ENCODE measurements at regions not wholly inside any gene's neighbourhood (a gene's known extent, or its start where the extent isn't known, plus 50 kb on each side); places are given as distances from the start of the nearest gene placed in this dataset.

- Histone ChIP-seq H3K9me3 (no peaks in the 10 kb centered on the region), H3K36me3 (replicated peaks in 1 of 2; ENCODE audit: insufficient read depth in 1 of 2, low read depth in 2 of 2) (no peaks in the 10 kb centered on the region), H3K27ac (no peak overlapping the region), H3K27me3 (no peaks in the 10 kb centered on the region), H3K4me3 (no peak overlapping the region), H3K4me1 (no peaks in the 10 kb centered on the region)
- intact Hi-C loops (cut with DNase I) = no loop called here
- 66 to 75% methylated on average over 1 of the region's 1 CpG for whole genome bisulfite sequencing, 2 donors
- TF ChIP-seq CTCF (IDR thresholded peaks at IDR 0.05) (no peak), POLR2A (IDR thresholded peaks at IDR 0.05) (no peak)
- ATAC-seq (peak; percentile 48), DNase-seq (no peak)
Measured at GRCh38 chr2:83859553-83859952, 599.5 kb downstream of the SUCLG1 start.

GRCh38 chr2:83851066-83851465, 608.0 kb downstream of the SUCLG1 start:
- TF ChIP-seq CTCF (IDR thresholded peaks at IDR 0.05) (no peak), POLR2A (IDR thresholded peaks at IDR 0.05) (no peak)

GRCh38 chr2:83850071-83850725, 608.9 kb downstream of the SUCLG1 start:
- no peak overlapping the region for H3K4me3 ChIP-seq
- no peak overlapping the region for H3K27ac ChIP-seq
- no peak for DNase-seq
- ATAC-seq = no peak
- WGBS, 2 donors = 45% methylated on average over 3 of the region's 3 CpGs
- H3K27me3 ChIP-seq = no peaks in the 10 kb centered on the region
- intact Hi-C loops (cut with DNase I) = no loop called here
- H3K36me3 ChIP-seq (replicated peaks in 1 of 2; ENCODE audit: insufficient read depth in 1 of 2, low read depth in 2 of 2) = no peaks in the 10 kb centered on the region
- TF ChIP-seq CTCF (IDR thresholded peaks at IDR 0.05) = no peak
- no peaks in the 10 kb centered on the region for H3K4me1 ChIP-seq
- no peaks in the 10 kb centered on the region for H3K9me3 ChIP-seq

More at GRCh38 chr2:83851066-83851465, 608.0 kb downstream of the SUCLG1 start:
- intact Hi-C loops (cut with DNase I) = no loop called here
- H3K36me3 ChIP-seq (replicated peaks in 1 of 2; ENCODE audit: insufficient read depth in 1 of 2, low read depth in 2 of 2) = no peaks in the 10 kb centered on the region
- no peak overlapping the region for H3K4me3 ChIP-seq
- H3K4me1 ChIP-seq = no peaks in the 10 kb centered on the region
- ATAC-seq = no peak
- DNase-seq = no peak
- H3K27ac ChIP-seq = no peak overlapping the region
- 79 to 83% methylated on average over 5 of the region's 5 CpGs for WGBS, 2 donors
- H3K27me3 ChIP-seq = no peaks in the 10 kb centered on the region
- no peaks in the 10 kb centered on the region for H3K9me3 ChIP-seq

- Histone ChIP-seq H3K4me3 (no peak overlapping the region), H3K27ac (no peak overlapping the region), H3K9me3 (no peaks in the 10 kb centered on the region), H3K27me3 (no peaks in the 10 kb centered on the region), H3K36me3 (replicated peaks in 1 of 2; ENCODE audit: insufficient read depth in 1 of 2, low read depth in 2 of 2) (no peaks in the 10 kb centered on the region), H3K4me1 (no peaks in the 10 kb centered on the region)
- intact Hi-C loops (cut with DNase I) = no loop called here
- ATAC-seq (no peak), DNase-seq (no peak)
- TF ChIP-seq CTCF (IDR thresholded peaks at IDR 0.05) (no peak), POLR2A (IDR thresholded peaks at IDR 0.05) (no peak)
- WGBS, 2 donors = 50 to 60% methylated on average over 2 of the region's 2 CpGs
Measured at GRCh38 chr2:83844490-83844889, 614.6 kb downstream of the SUCLG1 start.

- H3K36me3 ChIP-seq (replicated peaks in 1 of 2; ENCODE audit: insufficient read depth in 1 of 2, low read depth in 2 of 2) = no peaks in the 10 kb centered on the region
- H3K27ac ChIP-seq = no peak overlapping the region
- DNase-seq = no peak
- no peaks in the 10 kb centered on the region for H3K9me3 ChIP-seq
- no peak overlapping the region for H3K4me3 ChIP-seq
- TF ChIP-seq CTCF (IDR thresholded peaks at IDR 0.05) = no peak
- no peak for TF ChIP-seq POLR2A (IDR thresholded peaks at IDR 0.05)
- ATAC-seq = no peak
- no peaks in the 10 kb centered on the region for H3K4me1 ChIP-seq
- intact Hi-C loops (cut with DNase I) = no loop called here
- no peaks in the 10 kb centered on the region for H3K27me3 ChIP-seq
Measured at GRCh38 chr2:83842421-83842820, 616.7 kb downstream of the SUCLG1 start.

All from body of pancreas (tissue), 4 donors.